ENCODE measurements at regions not wholly inside any gene's neighbourhood (a gene's known extent, or its start where the extent isn't known, plus 50 kb on each side); places are given as distances from the start of the nearest gene placed in this dataset.

GRCh38 chr6:139839506-139840156 is 465.2 kb upstream of the CITED2 start:
- H3K9me3 Mint-ChIP-seq: peaks cover 0 to 5% of the 10 kb centered on the region in 2 donors
- no peaks in the 10 kb centered on the region for H3K36me3 Mint-ChIP-seq
- ATAC-seq (no peak), DNase-seq (ENCODE audit: low spot score in 2 of 2) (no peak)
- H3K27ac Mint-ChIP-seq: no peak overlapping the region

- ATAC-seq (no peak), DNase-seq (ENCODE audit: low spot score in 2 of 2) (no peak)
- H3K36me3 Mint-ChIP-seq: no peaks in the 10 kb centered on the region
- peaks cover 0 to 5% of the 10 kb centered on the region in 2 donors for H3K9me3 Mint-ChIP-seq
- no peak overlapping the region for H3K27ac Mint-ChIP-seq
Observed at GRCh38 chr6:139834232-139834631, 459.8 kb upstream of the CITED2 start.

- no peak overlapping the region for H3K27ac Mint-ChIP-seq
- H3K9me3 Mint-ChIP-seq: no peaks in the 10 kb centered on the region
- no peaks in the 10 kb centered on the region for H3K36me3 Mint-ChIP-seq
- ATAC-seq: no peak
- DNase-seq (ENCODE audit: low spot score in 2 of 2): no peak
Observed at GRCh38 chr6:139833592-139833991, 459.1 kb upstream of the CITED2 start.

GRCh38 chr6:139832493-139833305 is 458.3 kb upstream of the CITED2 start:
- no peak for DNase-seq (ENCODE audit: low spot score in 2 of 2)
- Mint-ChIP-seq H3K36me3 (no peaks in the 10 kb centered on the region), H3K9me3 (no peaks in the 10 kb centered on the region), H3K27ac (no peak overlapping the region)
- ATAC-seq: no peak

GRCh38 chr6:139829576-139829975 is 455.1 kb upstream of the CITED2 start:
- no peaks in the 10 kb centered on the region for H3K36me3 Mint-ChIP-seq
- H3K27ac Mint-ChIP-seq: no peak overlapping the region
- no peak for ATAC-seq
- H3K9me3 Mint-ChIP-seq: no peaks in the 10 kb centered on the region
- no peak for DNase-seq (ENCODE audit: low spot score in 2 of 2)

GRCh38 chr6:139828751-139829519 is 454.5 kb upstream of the CITED2 start:
- DNase-seq (ENCODE audit: low spot score in 2 of 2) (no peak), ATAC-seq (no peak)
- no peak overlapping the region for H3K27ac Mint-ChIP-seq
- no peaks in the 10 kb centered on the region for H3K9me3 Mint-ChIP-seq
- no peaks in the 10 kb centered on the region for H3K36me3 Mint-ChIP-seq

GRCh38 chr6:139825935-139826374 is 451.5 kb upstream of the CITED2 start:
- no peak for ATAC-seq
- Mint-ChIP-seq H3K9me3 (no peaks in the 10 kb centered on the region), H3K36me3 (no peaks in the 10 kb centered on the region), H3K27ac (no peak overlapping the region)
- no peak for DNase-seq (ENCODE audit: low spot score in 2 of 2)

- DNase-seq (ENCODE audit: low spot score in 2 of 2) (no peak), ATAC-seq (no peak)
- Mint-ChIP-seq H3K36me3 (no peaks in the 10 kb centered on the region), H3K9me3 (no peaks in the 10 kb centered on the region), H3K27ac (no peak overlapping the region)
Observed at GRCh38 chr6:139824864-139825263, 450.4 kb upstream of the CITED2 start.

- DNase-seq (ENCODE audit: low spot score in 2 of 2): no peak
- no peak for ATAC-seq
- no peaks in the 10 kb centered on the region for H3K36me3 Mint-ChIP-seq
- no peaks in the 10 kb centered on the region for H3K9me3 Mint-ChIP-seq
- no peak overlapping the region for H3K27ac Mint-ChIP-seq
Observed at GRCh38 chr6:139823808-139824126, 449.3 kb upstream of the CITED2 start.

GRCh38 chr6:139823099-139823807 is 448.8 kb upstream of the CITED2 start:
- no peak for ATAC-seq
- no peaks in the 10 kb centered on the region for H3K9me3 Mint-ChIP-seq
- H3K36me3 Mint-ChIP-seq: no peaks in the 10 kb centered on the region
- no peak overlapping the region for H3K27ac Mint-ChIP-seq
- DNase-seq (ENCODE audit: low spot score in 2 of 2): no peak

GRCh38 chr6:139821676-139822223 is 447.3 kb upstream of the CITED2 start:
- Mint-ChIP-seq H3K27ac (no peak overlapping the region), H3K36me3 (no peaks in the 10 kb centered on the region), H3K9me3 (no peaks in the 10 kb centered on the region)
- no peak for DNase-seq (ENCODE audit: low spot score in 2 of 2)
- ATAC-seq: no peak

- ATAC-seq: no peak
- Mint-ChIP-seq H3K9me3 (no peaks in the 10 kb centered on the region), H3K36me3 (no peaks in the 10 kb centered on the region), H3K27ac (no peak overlapping the region)
- DNase-seq (ENCODE audit: low spot score in 2 of 2): no peak
Observed at GRCh38 chr6:139820210-139820609, 445.8 kb upstream of the CITED2 start.

GRCh38 chr6:139819776-139820175 is 445.3 kb upstream of the CITED2 start:
- no peaks in the 10 kb centered on the region for H3K9me3 Mint-ChIP-seq
- DNase-seq (ENCODE audit: low spot score in 2 of 2) (no peak), ATAC-seq (no peak)
- H3K27ac Mint-ChIP-seq: no peak overlapping the region
- no peaks in the 10 kb centered on the region for H3K36me3 Mint-ChIP-seq

- no peak overlapping the region for H3K27ac Mint-ChIP-seq
- H3K36me3 Mint-ChIP-seq: peaks cover 0 to 4% of the 10 kb centered on the region in 2 donors
- no peak for DNase-seq (ENCODE audit: low spot score in 2 of 2)
- H3K9me3 Mint-ChIP-seq: peaks cover 0 to 4% of the 10 kb centered on the region in 2 donors
- no peak for ATAC-seq
Observed at GRCh38 chr6:139812939-139813338, 438.5 kb upstream of the CITED2 start.

GRCh38 chr6:139801571-139802321 is 427.3 kb upstream of the CITED2 start:
- no peaks in the 10 kb centered on the region for H3K36me3 Mint-ChIP-seq
- H3K27ac Mint-ChIP-seq: no peak overlapping the region
- ATAC-seq (no peak), DNase-seq (ENCODE audit: low spot score in 2 of 2) (no peak)
- H3K9me3 Mint-ChIP-seq: peaks cover 4% of the 10 kb centered on the region in 2 donors

- no peak for DNase-seq (ENCODE audit: low spot score in 2 of 2)
- H3K36me3 Mint-ChIP-seq: no peaks in the 10 kb centered on the region
- peaks cover 4% of the 10 kb centered on the region in 2 donors for H3K9me3 Mint-ChIP-seq
- no peak for ATAC-seq
- no peak overlapping the region for H3K27ac Mint-ChIP-seq
Observed at GRCh38 chr6:139800837-139801236, 426.4 kb upstream of the CITED2 start.

Data from activated naive CD4-positive, alpha-beta T cell treated with anti-CD3 and anti-CD28 coated beads, Interleukin-2, amount 50 U/mL, for 72 hours (primary cell).